ENCODE measurements at regions not wholly inside any gene's neighbourhood (a gene's known extent, or its start where the extent isn't known, plus 50 kb on each side); places are given as distances from the start of the nearest gene placed in this dataset.
A peak's percentile ranks its signal among the peaks of the same experiment; 100 is the strongest.
"Not testable (repeated sequence)": the region's sequence is repeated elsewhere in the genome, so short reads cannot be mapped to it uniquely, and the experiment has no call there.

DNA sequence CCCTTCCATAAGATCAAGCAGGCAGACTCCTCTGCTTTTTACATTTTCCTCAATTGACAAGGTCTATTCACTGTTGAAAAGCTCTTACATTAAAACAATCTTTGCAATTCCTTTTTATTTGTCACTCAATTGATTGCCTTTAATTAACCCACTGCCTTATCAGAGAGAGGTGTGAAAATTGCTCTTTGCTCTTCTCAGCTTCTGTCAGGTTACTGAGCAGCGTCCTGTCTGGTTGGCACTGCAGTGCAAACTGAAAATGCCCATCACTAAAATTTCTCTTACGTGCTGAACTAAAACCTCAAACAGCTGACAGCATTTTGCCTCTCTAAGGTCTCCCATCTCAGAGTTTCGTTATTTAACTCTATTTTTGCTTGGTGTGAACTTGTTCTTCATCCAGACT, 504.1 kb upstream of the ATXN7L3B start:
- H3K4me3 ChIP-seq (ENCODE audit: low read depth, low read length), result no peak overlapping the region
- no peaks in the 10 kb centered on the region for H3K4me1 ChIP-seq (ENCODE audit: insufficient read depth)
- 49% methylated on average over 3 of the region's 3 CpGs for WGBS
- H3K36me3 ChIP-seq (ENCODE audit: insufficient read depth), result no peaks in the 10 kb centered on the region
- H3K27ac ChIP-seq (ENCODE audit: low read depth), result no peak overlapping the region
- DNase-seq (ENCODE audit: extremely low spot score), result no peak

DNA sequence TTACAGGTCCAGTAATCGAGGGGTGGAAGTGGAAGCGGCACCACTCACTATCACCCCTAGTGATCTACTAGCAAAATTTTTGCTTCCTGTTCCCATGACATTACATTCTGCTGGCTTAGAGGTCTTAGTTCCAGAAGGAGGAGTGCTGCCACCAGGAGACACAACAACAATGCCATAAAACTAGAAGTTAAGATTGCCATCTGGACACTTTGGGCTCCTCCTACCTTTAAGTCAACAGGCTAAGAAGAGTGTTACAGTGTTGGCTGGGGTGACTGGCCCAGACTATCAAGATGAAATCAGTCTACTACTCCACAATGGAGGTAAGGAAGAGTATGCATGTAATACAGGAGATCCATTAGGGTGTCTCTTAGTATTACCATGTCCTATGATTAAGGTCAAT, 498.5 kb upstream of the ATXN7L3B start:
- WGBS, result 76% methylated on average over 2 of the region's 2 CpGs
- H3K36me3 ChIP-seq (ENCODE audit: insufficient read depth); H3K27ac ChIP-seq (ENCODE audit: low read depth); DNase-seq (ENCODE audit: extremely low spot score); H3K4me3 ChIP-seq (ENCODE audit: low read depth, low read length); H3K4me1 ChIP-seq (ENCODE audit: insufficient read depth): not testable (repeated sequence)

DNA sequence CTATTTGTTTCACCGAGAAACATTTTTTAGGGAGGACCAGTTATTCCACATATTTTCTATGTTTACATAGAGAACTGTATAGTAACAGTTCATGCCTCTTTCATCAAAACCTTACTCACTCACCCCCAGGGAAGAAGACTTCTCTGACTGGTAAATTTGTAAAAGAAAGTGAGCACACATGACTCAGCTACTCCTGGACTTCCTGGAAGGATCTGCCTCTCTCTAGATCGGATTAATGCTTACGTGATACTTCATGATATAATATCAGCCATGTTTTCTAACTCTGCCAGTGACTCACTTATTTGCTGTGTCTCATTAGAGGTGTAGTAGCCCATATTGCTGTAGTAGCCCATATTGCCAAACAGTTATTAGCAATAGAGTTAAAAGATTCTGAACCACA, 494.3 kb upstream of the ATXN7L3B start:
- WGBS, result 50% methylated on average over 3 of the region's 3 CpGs
- peak; percentile 53 for DNase-seq (ENCODE audit: extremely low spot score)
- H3K4me3 ChIP-seq (ENCODE audit: low read depth, low read length), result no peak overlapping the region
- H3K36me3 ChIP-seq (ENCODE audit: insufficient read depth), result no peaks in the 10 kb centered on the region
- H3K27ac ChIP-seq (ENCODE audit: low read depth), result no peak overlapping the region
- no peaks in the 10 kb centered on the region for H3K4me1 ChIP-seq (ENCODE audit: insufficient read depth)

DNA sequence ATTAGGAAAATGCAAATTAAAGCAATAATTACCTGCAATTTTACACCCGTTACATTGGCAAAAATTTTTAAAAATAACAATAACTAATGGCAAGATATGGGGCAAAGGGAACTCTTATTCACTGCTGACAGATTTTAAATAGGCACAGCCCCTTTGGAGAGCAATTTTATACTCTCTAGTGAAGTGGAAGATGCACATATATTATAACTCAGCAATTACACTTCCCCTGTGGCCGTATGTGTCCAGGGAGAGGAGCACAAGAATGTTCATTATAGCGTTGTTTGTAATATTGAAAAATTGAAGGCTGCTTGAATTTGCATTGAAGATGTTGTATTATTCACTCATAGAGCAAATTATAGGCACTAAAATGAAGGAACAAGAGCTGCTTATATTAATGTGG, 488.3 kb upstream of the ATXN7L3B start:
- WGBS, result 74% methylated on average over 3 of the region's 3 CpGs
- H3K4me3 ChIP-seq (ENCODE audit: low read depth, low read length), result no peak overlapping the region
- no peaks in the 10 kb centered on the region for H3K36me3 ChIP-seq (ENCODE audit: insufficient read depth)
- H3K4me1 ChIP-seq (ENCODE audit: insufficient read depth), result no peaks in the 10 kb centered on the region
- H3K27ac ChIP-seq (ENCODE audit: low read depth), result no peak overlapping the region
- no peak for DNase-seq (ENCODE audit: extremely low spot score)

DNA sequence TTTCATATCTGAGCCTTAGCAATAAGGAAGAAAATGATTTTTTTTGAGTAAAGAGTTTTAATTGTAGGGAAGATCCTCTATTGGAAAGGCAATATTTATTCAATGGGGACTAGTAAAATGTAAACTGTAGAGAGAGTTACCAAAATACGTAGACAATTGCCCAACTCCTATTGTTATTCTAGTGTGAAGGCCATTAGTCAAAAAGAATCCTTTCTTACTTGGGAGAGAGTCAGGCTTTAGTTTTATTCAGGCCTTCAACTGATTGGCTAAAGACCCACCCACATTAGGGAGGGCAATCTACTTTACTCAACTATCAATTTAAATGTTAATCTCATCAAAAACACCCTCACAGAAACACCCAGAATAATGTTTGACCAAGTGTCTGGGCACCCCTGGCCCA, 485.8 kb upstream of the ATXN7L3B start:
- Histone ChIP-seq H3K36me3 (ENCODE audit: insufficient read depth) (no peaks in the 10 kb centered on the region), H3K27ac (ENCODE audit: low read depth) (no peak overlapping the region), H3K4me1 (ENCODE audit: insufficient read depth) (no peaks in the 10 kb centered on the region), H3K4me3 (ENCODE audit: low read depth, low read length) (no peak overlapping the region)
- no peak for DNase-seq (ENCODE audit: extremely low spot score)
- WGBS, result 71% methylated on average over 1 of the region's 1 CpG

DNA sequence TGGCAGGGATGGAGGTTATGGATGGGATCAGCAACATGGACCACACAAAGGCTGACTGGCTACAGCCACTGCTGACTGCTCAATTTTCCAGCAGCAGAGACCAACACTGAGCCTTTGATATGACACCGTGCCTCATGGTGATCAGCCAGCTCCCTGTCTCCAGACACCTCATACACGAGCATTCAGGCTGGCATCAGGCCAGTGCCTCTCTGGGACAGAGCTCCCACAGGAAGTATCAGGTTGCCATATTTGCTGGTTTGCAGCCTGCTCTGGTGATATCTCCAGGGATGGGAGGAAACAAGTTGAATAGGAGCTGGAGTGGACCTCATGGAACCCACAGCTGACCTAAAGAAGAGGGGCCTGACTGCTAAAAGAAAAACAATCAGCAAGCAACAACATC, 471.2 kb upstream of the ATXN7L3B start:
- WGBS, result 67% methylated on average over 2 of the region's 2 CpGs
- no peaks in the 10 kb centered on the region for H3K36me3 ChIP-seq (ENCODE audit: insufficient read depth)
- no peak for DNase-seq (ENCODE audit: extremely low spot score)
- no peak overlapping the region for H3K4me3 ChIP-seq (ENCODE audit: low read depth, low read length)
- no peak overlapping the region for H3K27ac ChIP-seq (ENCODE audit: low read depth)
- no peaks in the 10 kb centered on the region for H3K4me1 ChIP-seq (ENCODE audit: insufficient read depth)

DNA sequence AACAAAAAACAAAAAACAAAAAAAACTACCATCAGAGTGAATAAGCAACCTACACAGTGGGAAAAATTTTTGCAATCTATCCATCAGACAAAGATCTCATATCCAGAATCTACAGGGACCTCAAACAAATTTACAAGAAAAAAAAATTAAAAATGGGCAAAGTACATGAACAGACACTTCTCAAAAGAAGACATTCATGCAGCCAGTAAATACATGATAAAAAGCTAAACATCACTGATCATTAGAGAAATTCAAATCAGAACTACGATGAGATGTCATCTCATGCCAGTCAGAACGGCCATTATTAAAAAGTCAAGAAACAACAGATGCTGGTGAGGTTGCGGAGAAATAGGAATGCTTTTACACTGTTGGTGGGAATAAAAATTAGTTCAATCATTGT, 466.5 kb upstream of the ATXN7L3B start:
- no peak overlapping the region for H3K4me3 ChIP-seq (ENCODE audit: low read depth, low read length)
- H3K36me3 ChIP-seq (ENCODE audit: insufficient read depth), result no peaks in the 10 kb centered on the region
- H3K27ac ChIP-seq (ENCODE audit: low read depth), result no peak overlapping the region
- H3K4me1 ChIP-seq (ENCODE audit: insufficient read depth), result no peaks in the 10 kb centered on the region
- no peak for DNase-seq (ENCODE audit: extremely low spot score)
- WGBS, result 94% methylated on average over 3 of the region's 3 CpGs

DNA sequence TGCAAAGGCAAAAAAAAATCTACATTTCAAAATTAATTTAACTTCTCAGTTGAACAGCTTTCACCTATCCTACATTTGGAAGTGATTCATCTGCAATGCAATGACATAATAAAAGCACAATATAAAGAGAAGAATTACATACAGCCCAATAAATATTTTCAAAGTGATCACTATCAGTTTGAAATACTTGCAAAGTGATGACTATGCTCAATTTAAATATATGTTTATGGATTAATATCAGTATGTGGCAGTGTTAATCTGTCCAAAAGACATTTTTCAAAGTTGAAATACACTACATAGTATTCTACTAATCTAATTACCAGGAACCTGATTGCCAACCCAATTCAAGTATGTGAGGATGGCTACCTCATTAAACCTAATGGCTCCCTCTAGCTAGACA, 460.7 kb upstream of the ATXN7L3B start:
- no peaks in the 10 kb centered on the region for H3K4me1 ChIP-seq (ENCODE audit: insufficient read depth)
- no peak overlapping the region for H3K27ac ChIP-seq (ENCODE audit: low read depth)
- H3K4me3 ChIP-seq (ENCODE audit: low read depth, low read length), result no peak overlapping the region
- DNase-seq (ENCODE audit: extremely low spot score), result no peak
- no peaks in the 10 kb centered on the region for H3K36me3 ChIP-seq (ENCODE audit: insufficient read depth)

DNA sequence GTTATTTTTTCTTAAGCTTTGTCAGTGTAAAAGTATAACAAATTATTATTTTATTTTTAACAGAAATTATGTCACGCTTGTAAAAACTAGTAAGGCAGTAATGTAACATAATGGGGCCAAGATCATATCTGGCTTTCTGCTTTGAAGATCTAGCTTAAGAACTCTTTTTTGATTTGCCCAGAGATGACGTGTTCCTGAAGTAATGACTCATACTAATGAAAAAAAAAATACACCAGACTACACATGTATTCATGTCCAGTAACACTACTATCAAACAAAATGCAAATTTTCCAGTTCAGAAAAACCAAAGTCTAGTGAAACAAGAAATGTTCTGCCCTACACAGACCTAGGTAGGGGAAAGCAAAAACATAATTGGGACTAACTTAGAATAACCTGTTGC, 432.2 kb upstream of the ATXN7L3B start:
- 40% methylated on average over 2 of the region's 2 CpGs for WGBS
- Histone ChIP-seq H3K27ac (ENCODE audit: low read depth) (no peak overlapping the region), H3K4me1 (ENCODE audit: insufficient read depth) (no peaks in the 10 kb centered on the region), H3K36me3 (ENCODE audit: insufficient read depth) (no peaks in the 10 kb centered on the region), H3K4me3 (ENCODE audit: low read depth, low read length) (no peak overlapping the region)
- no peak for DNase-seq (ENCODE audit: extremely low spot score)

DNA sequence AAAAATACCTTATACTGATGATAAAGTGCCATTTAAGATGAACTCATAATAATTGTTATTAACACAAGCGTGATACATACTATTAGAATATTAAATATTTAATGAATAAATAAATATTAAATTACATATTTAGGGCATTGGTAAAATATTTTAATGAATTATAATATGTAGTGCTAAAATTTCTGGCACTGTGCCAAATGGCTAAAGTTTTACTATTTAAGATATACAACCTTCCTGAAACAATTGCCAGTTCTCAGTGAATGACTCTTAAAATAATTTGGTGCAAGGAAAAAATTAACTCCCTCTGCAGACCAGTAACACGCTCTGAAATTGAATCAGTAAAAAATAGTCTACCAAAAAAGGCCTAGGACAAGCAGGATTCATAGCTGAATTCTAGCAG, 428.9 kb upstream of the ATXN7L3B start:
- H3K36me3 ChIP-seq (ENCODE audit: insufficient read depth), result no peaks in the 10 kb centered on the region
- no peak overlapping the region for H3K27ac ChIP-seq (ENCODE audit: low read depth)
- no peak for DNase-seq (ENCODE audit: extremely low spot score)
- no peaks in the 10 kb centered on the region for H3K4me1 ChIP-seq (ENCODE audit: insufficient read depth)
- 87% methylated on average over 2 of the region's 2 CpGs for whole genome bisulfite sequencing
- no peak overlapping the region for H3K4me3 ChIP-seq (ENCODE audit: low read depth, low read length)

DNA sequence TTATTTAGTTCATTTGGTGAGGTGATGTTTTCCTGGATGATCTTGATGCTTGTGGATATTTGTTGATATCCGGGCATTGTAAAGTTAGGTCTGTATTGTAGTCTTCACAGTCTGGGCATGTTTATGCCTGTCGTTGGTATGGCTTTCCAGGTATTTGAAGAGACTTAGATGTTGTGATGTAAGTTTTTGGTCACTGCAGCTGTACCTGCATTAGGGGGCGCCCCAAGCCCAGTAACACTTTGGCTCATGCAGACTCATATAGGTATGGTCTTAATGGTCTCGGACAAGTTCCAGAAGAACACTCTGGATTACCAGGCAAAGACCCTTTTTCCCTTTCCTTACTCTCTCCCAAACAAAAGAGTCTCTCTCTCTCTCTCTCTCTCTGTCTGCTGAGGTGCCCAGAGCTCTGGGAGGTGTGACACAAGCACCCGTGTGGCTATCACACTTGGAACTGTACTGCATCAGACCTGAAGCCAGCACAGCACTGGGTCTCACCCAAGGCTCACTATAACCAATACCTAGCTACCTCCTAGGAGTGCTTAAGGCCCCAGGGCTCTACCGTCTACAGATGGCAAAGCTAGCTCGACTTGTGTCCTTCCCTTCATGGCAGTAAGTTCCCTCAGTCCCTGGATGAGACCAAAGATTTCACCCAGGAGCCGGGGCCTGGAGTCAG, 425.8 kb upstream of the ATXN7L3B start:
- H3K36me3 ChIP-seq (ENCODE audit: insufficient read depth), result no peaks in the 10 kb centered on the region
- DNase-seq (ENCODE audit: extremely low spot score), result no peak
- WGBS, result 57% methylated on average over 8 of the region's 8 CpGs
- H3K27ac ChIP-seq (ENCODE audit: low read depth), result no peak overlapping the region
- H3K4me1 ChIP-seq (ENCODE audit: insufficient read depth), result no peaks in the 10 kb centered on the region
- no peak overlapping the region for H3K4me3 ChIP-seq (ENCODE audit: low read depth, low read length)

DNA sequence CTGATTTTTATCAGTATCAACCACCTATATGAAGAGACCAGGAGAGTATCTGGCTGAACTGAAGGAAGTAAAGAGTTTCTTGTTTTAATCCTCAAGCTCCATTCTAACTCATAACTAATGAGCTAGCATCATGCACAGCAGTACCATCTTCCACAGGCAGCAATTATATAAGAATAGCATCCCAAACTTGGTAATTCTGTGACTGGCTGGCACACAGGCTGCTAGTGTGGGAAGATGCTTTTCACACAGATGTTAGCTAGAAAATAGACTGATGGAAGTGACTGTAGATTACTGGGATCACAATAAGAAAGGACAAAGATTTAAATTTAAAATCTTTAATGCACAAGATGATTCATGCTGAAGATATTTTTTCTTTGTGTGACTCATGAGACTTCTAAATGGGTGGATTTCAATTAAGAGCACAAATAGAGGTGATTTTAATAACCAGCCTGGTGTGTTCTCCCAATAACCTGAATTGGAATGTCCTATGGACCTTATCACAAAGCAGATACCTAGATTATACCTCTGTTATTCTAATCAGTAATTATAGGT, 417.7 kb upstream of the ATXN7L3B start:
- Histone ChIP-seq H3K36me3 (ENCODE audit: insufficient read depth) (no peaks in the 10 kb centered on the region), H3K4me1 (ENCODE audit: insufficient read depth) (no peaks in the 10 kb centered on the region), H3K27ac (ENCODE audit: low read depth) (no peak overlapping the region), H3K4me3 (ENCODE audit: low read depth, low read length) (no peak overlapping the region)
- DNase-seq (ENCODE audit: extremely low spot score), result no peak

DNA sequence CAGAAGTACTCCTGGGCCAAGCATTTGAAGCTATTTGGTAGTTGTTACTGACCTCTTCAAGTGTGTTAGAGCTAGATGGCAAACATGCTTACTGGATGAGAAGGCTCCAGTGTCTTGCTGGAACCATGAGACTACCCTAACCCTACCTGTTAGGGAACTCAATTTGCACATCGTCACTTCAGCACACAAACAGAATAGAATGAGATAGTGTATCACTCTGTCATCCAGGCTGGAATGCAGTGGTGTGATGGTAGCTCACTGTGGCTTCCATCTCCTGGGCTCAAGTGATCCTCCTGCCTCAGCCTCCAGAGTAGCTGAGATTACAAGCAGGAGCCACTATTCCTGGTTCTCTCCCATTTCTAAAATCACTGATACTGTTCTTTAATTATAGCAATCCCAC, 417.0 kb upstream of the ATXN7L3B start:
- no peak for DNase-seq (ENCODE audit: extremely low spot score)
- 69% methylated on average over 1 of the region's 1 CpG for WGBS
- H3K4me3 ChIP-seq (ENCODE audit: low read depth, low read length), result no peak overlapping the region
- H3K36me3 ChIP-seq (ENCODE audit: insufficient read depth), result no peaks in the 10 kb centered on the region
- no peak overlapping the region for H3K27ac ChIP-seq (ENCODE audit: low read depth)
- no peaks in the 10 kb centered on the region for H3K4me1 ChIP-seq (ENCODE audit: insufficient read depth)

DNA sequence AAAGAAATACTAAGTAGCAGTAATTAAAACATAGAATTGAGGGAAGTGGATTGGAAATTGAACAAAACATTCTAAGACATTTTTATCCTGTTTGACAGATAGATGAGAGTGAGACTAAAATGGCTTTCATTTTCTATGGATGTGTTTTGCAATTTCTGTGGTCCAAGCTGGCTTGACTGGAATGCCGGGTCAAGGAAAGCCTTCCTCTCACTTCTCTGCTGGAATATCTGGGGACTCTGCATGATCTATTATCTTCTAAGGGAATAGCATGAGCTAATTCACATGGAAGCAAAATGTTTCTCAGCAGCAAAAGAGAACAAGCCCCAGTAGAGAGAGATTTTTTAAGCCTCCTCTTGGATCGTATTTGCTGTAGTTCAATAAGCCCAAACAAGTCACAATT, 407.9 kb upstream of the ATXN7L3B start:
- no peak for DNase-seq (ENCODE audit: extremely low spot score)

DNA sequence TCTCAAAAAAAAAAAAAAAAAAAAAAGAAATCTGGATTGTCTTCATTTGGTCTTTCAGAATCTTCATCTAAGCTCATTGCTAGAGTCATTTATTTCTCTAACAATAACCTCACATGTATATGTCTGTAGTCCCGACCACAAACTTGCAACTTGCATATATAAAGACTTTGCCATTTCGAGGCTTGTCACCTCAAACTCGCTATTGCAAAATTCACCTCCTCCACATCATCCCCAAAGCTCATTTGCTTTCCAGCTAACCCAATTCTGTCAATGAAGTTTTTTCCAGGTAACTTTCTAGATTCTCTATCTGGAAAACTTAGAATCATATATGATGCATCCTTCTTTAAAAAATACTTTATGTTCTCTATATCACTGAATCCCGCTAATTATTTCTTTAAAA, 393.2 kb upstream of the ATXN7L3B start:
- H3K27ac ChIP-seq (ENCODE audit: low read depth), result no peak overlapping the region
- H3K4me3 ChIP-seq (ENCODE audit: low read depth, low read length), result no peak overlapping the region
- DNase-seq (ENCODE audit: extremely low spot score), result no peak
- 92% methylated on average over 4 of the region's 4 CpGs for WGBS
- no peaks in the 10 kb centered on the region for H3K36me3 ChIP-seq (ENCODE audit: insufficient read depth)
- H3K4me1 ChIP-seq (ENCODE audit: insufficient read depth), result no peaks in the 10 kb centered on the region

More for the DNA sequence above, 407.9 kb upstream of the ATXN7L3B start:
- Histone ChIP-seq H3K4me3 (ENCODE audit: low read depth, low read length) (no peak overlapping the region), H3K27ac (ENCODE audit: low read depth) (no peak overlapping the region), H3K4me1 (ENCODE audit: insufficient read depth) (no peaks in the 10 kb centered on the region), H3K36me3 (ENCODE audit: insufficient read depth) (no peaks in the 10 kb centered on the region)
- 64% methylated on average over 2 of the region's 2 CpGs for WGBS

Data from urinary bladder (tissue), 3 donors.